ENCODE measurements at regions not wholly inside any gene's neighbourhood (a gene's known extent, or its start where the extent isn't known, plus 50 kb on each side); places are given as distances from the start of the nearest gene placed in this dataset.

GRCh38 chr3:190972840-190973270 lies 110.4 kb upstream of the GMNC start:
- no peak for TF ChIP-seq POLR2A (IDR thresholded peaks at IDR 0.05; ENCODE audit: low read depth, low read length)
- TF ChIP-seq POLR2AphosphoS5 (IDR thresholded peaks at IDR 0.05; ENCODE audit: low read depth, low read length), result no peak

Data from GM12892 (cell line).